A549 (cell line): ENCODE measurements at regions not wholly inside any gene's neighbourhood (a gene's known extent, or its start where the extent isn't known, plus 50 kb on each side); places are given as distances from the start of the nearest gene placed in this dataset.

Experiments used
- ATAC-seq, 2 experiments: fragments of 200-7000 bp in 1 of 2; fragments of >200 bp in 1 of 2; cut with Nextera tagmentation in 1 of 2; cut with Tn5 transposase in 1 of 2; 3 replicates each; pipeline versions ENCODE4 v1.8.0 to v1.9.1; 2018 to 2020; ENCODE audit warnings: mild to moderate bottlenecking in 1 of 2, moderate library complexity in 1 of 2
- CTCF ChIA-PET: fragments of 300-600 bp; sonication (Branson Sonifier 250); formaldehyde crosslinking; extraction: SDS; loops from one replicate; lab custom pipeline; 2021; ENCODE audit warnings: antibody characterized with exemption, inconsistent platforms; lab: Yijun Ruan, JAX
- POLR2A ChIA-PET: fragments of 350-600 bp; formaldehyde crosslinking; extraction: SDS; loops from one replicate; lab custom pipeline; 2021; ENCODE audit warnings: antibody characterized with exemption, inconsistent platforms; lab: Yijun Ruan, JAX
- DNase-seq, 2 experiments: peaks; one replicate each; pipeline versions ENCODE4 v3.0.0 to v3.0.0-alpha.2; 2011 to 2016; ENCODE audit warnings: low read depth in 1 of 2, low spot score in 1 of 2
- FAIRE-seq: peaks from 2 replicates; lab custom pipeline; 2011; peaks lifted over from hg19 to GRCh38; lab: Jason Lieb, UNC
- H3K27ac ChIP-seq, 2 experiments: fragments of >200 bp; sonication (Bioruptor Twin); formaldehyde crosslinking; 3 replicates each; pipeline ENCODE4 v1.5.1; 2016 to 2017
- H3K4me1 ChIP-seq: fragments of >200 bp; sonication (Bioruptor Twin); formaldehyde crosslinking; 3 replicates; pipeline ENCODE4 v1.6.1; 2016
- H3K4me2 ChIP-seq: fragments of >200 bp; sonication (Bioruptor Twin); formaldehyde crosslinking; 3 replicates; pipeline ENCODE4 v1.6.1; 2016
- H3K4me3 ChIP-seq: fragments of >200 bp; sonication (Bioruptor Twin); formaldehyde crosslinking; 3 replicates; pipeline ENCODE4 v1.5.1; 2016
- H3K9me3 ChIP-seq: fragments of >200 bp; sonication (Bioruptor Twin); formaldehyde crosslinking; 3 replicates; pipeline ENCODE4 v1.6.1; 2016
- CHD4 ChIP-seq: fragments of 200-600 bp; sonication (generic); IDR thresholded peaks from 2 replicates; pipeline ENCODE4 v1.6.1; 2016; ENCODE audit warnings: antibody characterized with exemption, mild to moderate bottlenecking, borderline replicate concordance
- EHF ChIP-seq: fragments of 250-450 bp; sonication (Bioruptor Pico); IDR thresholded peaks from 2 replicates; pipeline ENCODE4 v1.5.0; 2020; ENCODE audit warnings: mild to moderate bottlenecking
- EHMT2 ChIP-seq: fragments of 200-600 bp; sonication (generic); IDR thresholded peaks from 2 replicates; pipeline ENCODE4 v1.6.1; 2016; ENCODE audit warnings: antibody characterized with exemption, low read depth, mild to moderate bottlenecking, moderate library complexity
- ESRRA ChIP-seq: fragments of 150-350 bp; IDR thresholded peaks from 2 replicates; pipeline ENCODE4 v1.6.1; 2014; ENCODE audit warnings: mild to moderate bottlenecking, low read length, borderline replicate concordance
- HEYL ChIP-seq: fragments of 250-450 bp; sonication (Bioruptor Pico); IDR thresholded peaks from 2 replicates; pipeline ENCODE4 v1.8.0; 2021; ENCODE audit warnings: mild to moderate bottlenecking, moderate library complexity
- JUNB ChIP-seq: fragments of >200 bp; sonication (Bioruptor Twin); formaldehyde crosslinking; IDR thresholded peaks from 2 replicates; pipeline ENCODE4 v1.6.1; 2016
- MAFK ChIP-seq: fragments of 450-650 bp; IDR thresholded peaks from 2 replicates; pipeline ENCODE4 v1.6.1; 2014; ENCODE audit not compliant: partially characterized antibody
- RAD21 ChIP-seq, 2 experiments: fragments of >200 bp in 1 of 2; sonication (Bioruptor Twin) in 1 of 2; formaldehyde crosslinking in 1 of 2; IDR thresholded peaks in 1 of 2; conservative IDR thresholded peaks in 1 of 2; 2 replicates in 1 of 2; 3 replicates in 1 of 2; pipeline ENCODE4 v1.6.1; 2012 to 2018; ENCODE audit warnings: inconsistent platforms in 1 of 2
- RARB ChIP-seq: fragments of 250-450 bp; sonication (Bioruptor Pico); IDR thresholded peaks from 2 replicates; pipeline ENCODE4 v1.8.0; 2021; ENCODE audit warnings: mild to moderate bottlenecking, moderate library complexity
- RFX5 ChIP-seq: fragments of 450-650 bp; IDR thresholded peaks from 2 replicates; pipeline ENCODE4 v1.7.1; 2014; ENCODE audit warnings: antibody characterized with exemption, mild to moderate bottlenecking, moderate library complexity
- SMC3 ChIP-seq: fragments of >200 bp; sonication (Bioruptor Twin); formaldehyde crosslinking; IDR thresholded peaks from 3 replicates; pipeline ENCODE4 v1.6.1; 2018; ENCODE audit warnings: inconsistent platforms
- TFCP2L1 ChIP-seq: fragments of 250-450 bp; sonication (Bioruptor Pico); IDR thresholded peaks from 2 replicates; pipeline ENCODE4 v1.5.0; 2021; ENCODE audit warnings: mild to moderate bottlenecking
- ZC3H11A ChIP-seq: fragments of 450-650 bp; IDR thresholded peaks from 2 replicates; pipeline ENCODE4 v1.6.1; 2014; ENCODE audit warnings: antibody characterized with exemption, mild to moderate bottlenecking
- ZFP36 ChIP-seq: fragments of 450-650 bp; IDR thresholded peaks from 2 replicates; pipeline ENCODE4 v1.6.1; 2014; ENCODE audit warnings: borderline replicate concordance; ENCODE audit not compliant: partially characterized antibody
- ZSCAN20 ChIP-seq: fragments of 250-450 bp; sonication (Bioruptor Pico); IDR thresholded peaks from 2 replicates; pipeline ENCODE4 v1.8.0; 2022; ENCODE audit warnings: mild to moderate bottlenecking, moderate library complexity
- WGBS: methylation state at CpG from one replicate; pipeline ENCODE4 v1.1.6; 2017; ENCODE audit errors: missing lambda C conversion rate; 5-methylcytosine and 5-hydroxymethylcytosine counted together
- TF ChIP-seq, protein P1 (sequence below): IDR thresholded peaks from 2 replicates; pipeline ENCODE4 v1.6.1; 2012; ENCODE audit warnings: low read depth, borderline replicate concordance
- TF ChIP-seq, protein P2 (sequence below): IDR thresholded peaks from 2 replicates; pipeline ENCODE4 v1.6.1; 2012
- TF ChIP-seq, protein P3 (sequence below): fragments of >200 bp; sonication (Bioruptor Twin); formaldehyde crosslinking; IDR thresholded peaks from 3 replicates; pipeline ENCODE4 v1.5.1; 2016
- TF ChIP-seq, protein P4 (sequence below): fragments of 450-650 bp; IDR thresholded peaks from 2 replicates; pipeline ENCODE4 v1.6.1; 2014; ENCODE audit warnings: antibody characterized with exemption
- TF ChIP-seq, protein P5 (sequence below): fragments of 250-450 bp; sonication (Bioruptor Pico); IDR thresholded peaks from 2 replicates; pipeline ENCODE4 v1.5.0; 2020; ENCODE audit warnings: low read depth, mild to moderate bottlenecking, moderate library complexity

DNA sequence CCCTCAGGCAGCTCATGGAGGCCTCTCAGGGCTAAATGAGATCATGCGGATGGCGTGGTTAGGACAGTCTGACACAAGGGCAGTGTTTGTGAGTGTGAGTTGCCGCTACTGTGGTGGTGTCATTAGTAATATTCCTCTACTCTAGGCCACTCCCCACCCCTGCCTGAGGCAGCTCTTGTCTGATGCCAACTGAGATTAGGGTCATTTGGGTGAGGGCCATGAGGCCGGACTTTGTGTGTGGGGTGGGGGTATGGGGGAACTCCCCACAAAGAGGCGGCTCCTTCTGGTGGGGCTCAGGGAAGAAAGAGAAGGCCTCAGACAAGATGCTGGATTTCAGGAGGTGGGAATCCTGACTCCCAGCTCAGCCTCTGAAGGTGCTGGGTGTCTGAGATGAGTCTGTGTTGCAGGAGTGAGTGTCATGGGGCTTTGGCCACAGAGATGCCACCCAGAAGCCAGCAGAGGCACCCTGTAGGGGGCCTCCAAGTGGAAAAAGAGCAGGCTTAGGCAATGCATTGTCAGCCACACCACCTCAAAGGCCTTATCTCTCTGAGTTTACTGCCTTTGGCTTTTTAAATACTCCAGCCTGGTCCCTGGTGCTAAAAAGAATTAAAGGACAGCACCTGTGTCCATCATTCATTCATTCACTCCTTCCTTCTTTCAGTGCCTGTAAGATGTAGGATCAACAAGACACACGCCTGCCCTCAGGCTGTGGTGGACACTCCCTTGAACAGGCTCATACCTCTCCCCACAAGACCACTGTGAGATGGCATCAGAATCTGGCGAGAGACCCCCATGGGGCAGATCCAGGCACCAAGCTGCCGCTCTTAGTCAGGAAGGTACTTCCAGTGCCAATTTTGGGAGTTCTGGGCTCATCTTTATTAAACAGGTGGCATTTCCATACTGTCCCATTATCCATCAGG lies 175.2 kb downstream of the MRPL14 start (continued):
- TF ChIP-seq RARB (CRISPR knock-in tag) (no peak), HEYL (CRISPR knock-in tag) (no peak), ESRRA (no peak), RAD21 (conservative IDR thresholded peaks at IDR 0.05 in 1 of 2, IDR thresholded peaks at IDR 0.05 in 1 of 2) (no peak), ZC3H11A (no peak)
- TF ChIP-seq, protein P1, sequence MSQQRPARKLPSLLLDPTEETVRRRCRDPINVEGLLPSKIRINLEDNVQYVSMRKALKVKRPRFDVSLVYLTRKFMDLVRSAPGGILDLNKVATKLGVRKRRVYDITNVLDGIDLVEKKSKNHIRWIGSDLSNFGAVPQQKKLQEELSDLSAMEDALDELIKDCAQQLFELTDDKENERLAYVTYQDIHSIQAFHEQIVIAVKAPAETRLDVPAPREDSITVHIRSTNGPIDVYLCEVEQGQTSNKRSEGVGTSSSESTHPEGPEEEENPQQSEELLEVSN = no peak
- TF ChIP-seq, protein P2, sequence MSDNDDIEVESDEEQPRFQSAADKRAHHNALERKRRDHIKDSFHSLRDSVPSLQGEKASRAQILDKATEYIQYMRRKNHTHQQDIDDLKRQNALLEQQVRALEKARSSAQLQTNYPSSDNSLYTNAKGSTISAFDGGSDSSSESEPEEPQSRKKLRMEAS = no peak

DNA sequence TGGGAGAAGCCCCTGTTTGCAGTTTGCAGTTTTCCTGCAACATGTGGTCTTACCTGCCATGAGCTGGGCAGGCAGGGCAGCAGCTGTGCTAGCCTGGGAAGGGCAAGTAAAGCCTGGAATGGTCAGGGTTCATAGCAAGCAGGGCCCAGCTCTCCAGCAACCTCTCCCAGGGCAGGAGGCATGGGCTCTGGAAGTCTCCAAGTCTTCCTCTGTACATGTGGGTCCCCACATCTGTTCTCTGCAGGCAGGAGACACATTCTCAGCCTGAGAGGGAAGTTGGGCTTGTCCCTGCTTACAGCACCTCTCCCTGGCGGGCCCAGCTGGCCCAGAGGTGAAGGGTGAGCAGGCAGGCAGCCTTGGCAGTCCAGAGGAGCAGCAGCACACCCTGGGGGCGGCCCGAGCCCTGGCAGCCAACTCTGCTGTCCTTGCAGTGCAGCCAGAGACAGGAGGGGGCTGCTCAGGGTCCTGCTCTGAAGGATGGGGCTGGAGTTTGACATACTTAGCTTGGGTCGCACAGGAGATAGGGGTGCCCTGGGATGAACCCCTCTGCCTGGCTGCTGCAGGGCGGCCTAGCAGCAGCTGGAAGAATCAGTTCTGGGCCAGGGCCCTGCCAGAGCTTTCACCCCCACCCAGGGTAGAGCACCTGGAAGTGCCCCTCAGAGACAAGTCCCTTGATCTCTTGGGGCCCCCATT lies 176.0 kb downstream of the MRPL14 start:
- Histone ChIP-seq H3K4me2 (no peak overlapping the region), H3K4me1 (no peaks in the 10 kb centered on the region), H3K9me3 (peaks cover 8% of the 10 kb centered on the region; the same call in 2 of the 3 replicates), H3K4me3 (no peak overlapping the region), H3K27ac (peak overlapping the region in 1 of 2 experiments; percentile 17; a peak in 1 of 6 replicates)
- CTCF ChIA-PET = interaction anchor here (1.0 to 2.9 kb wide), 7 partner anchors 10 to 182 kb away, joined by 3 to 10 read pairs (median 3); no protein-coding TSS in a partner anchor
- FAIRE-seq (no peak), ATAC-seq (peak; percentile 83 to 91), DNase-seq (peak in 1 of 2 experiments; percentile 28)
- POLR2A ChIA-PET = no interaction called here
- no CpG with 5 or more reads among the region's 5 CpGs for WGBS
- TF ChIP-seq RAD21 (conservative IDR thresholded peaks at IDR 0.05 in 1 of 2, IDR thresholded peaks at IDR 0.05 in 1 of 2) = peak; percentile 37 to 47
- TF ChIP-seq EHF = no peak
- TF ChIP-seq TFCP2L1 (CRISPR knock-in tag) = no peak
- peak; percentile 38; the same call in 2 of the 3 replicates for TF ChIP-seq SMC3
- no peak for TF ChIP-seq JUNB
- TF ChIP-seq, protein P3, sequence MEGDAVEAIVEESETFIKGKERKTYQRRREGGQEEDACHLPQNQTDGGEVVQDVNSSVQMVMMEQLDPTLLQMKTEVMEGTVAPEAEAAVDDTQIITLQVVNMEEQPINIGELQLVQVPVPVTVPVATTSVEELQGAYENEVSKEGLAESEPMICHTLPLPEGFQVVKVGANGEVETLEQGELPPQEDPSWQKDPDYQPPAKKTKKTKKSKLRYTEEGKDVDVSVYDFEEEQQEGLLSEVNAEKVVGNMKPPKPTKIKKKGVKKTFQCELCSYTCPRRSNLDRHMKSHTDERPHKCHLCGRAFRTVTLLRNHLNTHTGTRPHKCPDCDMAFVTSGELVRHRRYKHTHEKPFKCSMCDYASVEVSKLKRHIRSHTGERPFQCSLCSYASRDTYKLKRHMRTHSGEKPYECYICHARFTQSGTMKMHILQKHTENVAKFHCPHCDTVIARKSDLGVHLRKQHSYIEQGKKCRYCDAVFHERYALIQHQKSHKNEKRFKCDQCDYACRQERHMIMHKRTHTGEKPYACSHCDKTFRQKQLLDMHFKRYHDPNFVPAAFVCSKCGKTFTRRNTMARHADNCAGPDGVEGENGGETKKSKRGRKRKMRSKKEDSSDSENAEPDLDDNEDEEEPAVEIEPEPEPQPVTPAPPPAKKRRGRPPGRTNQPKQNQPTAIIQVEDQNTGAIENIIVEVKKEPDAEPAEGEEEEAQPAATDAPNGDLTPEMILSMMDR = 0 out of 3 replicates have a peak, but pooled peaks have one; percentile 11
- no peak for TF ChIP-seq RFX5
- TF ChIP-seq, protein P4, sequence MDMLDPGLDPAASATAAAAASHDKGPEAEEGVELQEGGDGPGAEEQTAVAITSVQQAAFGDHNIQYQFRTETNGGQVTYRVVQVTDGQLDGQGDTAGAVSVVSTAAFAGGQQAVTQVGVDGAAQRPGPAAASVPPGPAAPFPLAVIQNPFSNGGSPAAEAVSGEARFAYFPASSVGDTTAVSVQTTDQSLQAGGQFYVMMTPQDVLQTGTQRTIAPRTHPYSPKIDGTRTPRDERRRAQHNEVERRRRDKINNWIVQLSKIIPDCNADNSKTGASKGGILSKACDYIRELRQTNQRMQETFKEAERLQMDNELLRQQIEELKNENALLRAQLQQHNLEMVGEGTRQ = no peak
- no peak for TF ChIP-seq ZFP36

DNA sequence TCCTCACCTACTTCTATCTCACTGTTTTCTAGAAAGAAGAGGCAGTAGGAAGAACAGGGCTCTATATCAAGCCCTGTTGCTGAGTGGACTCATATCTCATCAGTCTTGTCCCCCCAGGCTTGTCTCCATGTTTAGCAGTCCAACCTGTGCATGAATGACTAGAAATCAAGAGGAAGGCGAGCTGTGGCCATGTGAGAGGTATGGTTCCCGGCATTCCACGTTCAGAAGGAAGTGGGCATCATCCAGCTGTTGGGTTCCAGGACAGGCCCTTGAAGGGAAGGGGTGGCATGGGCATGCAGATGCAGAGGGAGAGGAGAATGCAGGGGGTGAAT lies 176.6 kb downstream of the MRPL14 start:
- FAIRE-seq = no peak
- peaks cover 3% of the 10 kb centered on the region; the same call in 2 of the 3 replicates for H3K9me3 ChIP-seq
- ChIA-PET CTCF (interaction anchor here (1.1 to 2.9 kb wide), 2 partner anchors 14 to 37 kb away, joined by 3 to 10 read pairs; no protein-coding TSS in a partner anchor), POLR2A (no interaction called here)
- H3K27ac ChIP-seq = no peak overlapping the region
- 94% methylated on average over 3 of the region's 3 CpGs for WGBS
- no peak for ATAC-seq
- no peak for DNase-seq
- H3K4me2 ChIP-seq = no peak overlapping the region
- H3K4me3 ChIP-seq = no peak overlapping the region
- H3K4me1 ChIP-seq = no peaks in the 10 kb centered on the region
- TF ChIP-seq EHMT2 (no peak), MAFK (no peak), HEYL (CRISPR knock-in tag) (no peak), CHD4 (no peak), ZSCAN20 (CRISPR knock-in tag) (no peak)
- TF ChIP-seq, protein P3 = no peak
- TF ChIP-seq, protein P5, sequence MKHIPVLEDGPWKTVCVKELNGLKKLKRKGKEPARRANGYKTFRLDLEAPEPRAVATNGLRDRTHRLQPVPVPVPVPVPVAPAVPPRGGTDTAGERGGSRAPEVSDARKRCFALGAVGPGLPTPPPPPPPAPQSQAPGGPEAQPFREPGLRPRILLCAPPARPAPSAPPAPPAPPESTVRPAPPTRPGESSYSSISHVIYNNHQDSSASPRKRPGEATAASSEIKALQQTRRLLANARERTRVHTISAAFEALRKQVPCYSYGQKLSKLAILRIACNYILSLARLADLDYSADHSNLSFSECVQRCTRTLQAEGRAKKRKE (CRISPR knock-in tag) = no peak
- TF ChIP-seq, all 56 proteins: peak for 0
